ENCODE measurements at regions not wholly inside any gene's neighbourhood (a gene's known extent, or its start where the extent isn't known, plus 50 kb on each side); places are given as distances from the start of the nearest gene placed in this dataset.

GRCh38 chr12:98437166-98437565 lies 78.2 kb upstream of the TMPO start:
- TF ChIP-seq CTCF (IDR thresholded peaks at IDR 0.05) = no peak
- TF ChIP-seq EP300 (IDR thresholded peaks at IDR 0.05) = no peak

Measured in tibial nerve (tissue), 4 donors.